HL-60 (cell line): ENCODE measurements at regions not wholly inside any gene's neighbourhood (a gene's known extent, or its start where the extent isn't known, plus 50 kb on each side); places are given as distances from the start of the nearest gene placed in this dataset.

Experiments
- DNase-seq, 2 experiments: peaks; one replicate each; pipeline ENCODE4 v3.0.0-alpha.2; 2010 to 2020; ENCODE audit warnings: low read depth in 1 of 2, low spot score in 1 of 2
- H3K27ac ChIP-seq: fragments of 250-450 bp; sonication (Bioruptor Pico); replicated peaks from 2 replicates; pipeline ENCODE4 v1.5.1; 2020; ENCODE audit warnings: mild to moderate bottlenecking, moderate library complexity
- H3K27me3 ChIP-seq: fragments of 250-450 bp; sonication (Bioruptor Pico); 2 replicates; pipeline ENCODE4 v1.5.1; 2021; ENCODE audit warnings: mild to moderate bottlenecking, moderate library complexity; ENCODE audit not compliant: insufficient read depth, poor library complexity, severe bottlenecking
- H3K4me3 ChIP-seq: replicated peaks from 2 replicates; pipeline ENCODE4 v1.5.1; 2011; ENCODE audit warnings: mild to moderate bottlenecking, control low read depth, low read length; ENCODE audit not compliant: insufficient read depth
- GABPA ChIP-seq: IDR thresholded peaks from 2 replicates; pipeline ENCODE4 v1.6.1; 2012; ENCODE audit warnings: low read depth
- POLR2AphosphoS5 ChIP-seq: IDR thresholded peaks from 2 replicates; pipeline ENCODE4 v1.6.1; 2012; ENCODE audit warnings: low read depth
- SPI1 ChIP-seq: IDR thresholded peaks from 2 replicates; pipeline ENCODE4 v1.6.1; 2012; ENCODE audit warnings: low read depth, mild to moderate bottlenecking, borderline replicate concordance
- TF ChIP-seq, protein P1 (sequence below): IDR thresholded peaks from one replicate; pipeline ENCODE4 v1.5.1; 2011; ENCODE audit warnings: low read length, control low read depth, inconsistent platforms; ENCODE audit not compliant: insufficient read depth
- TF ChIP-seq, protein P2 (sequence below): IDR thresholded peaks from 2 replicates; pipeline ENCODE4 v1.6.1; 2012; ENCODE audit warnings: low read depth; ENCODE audit not compliant: insufficient replicate concordance

DNA sequence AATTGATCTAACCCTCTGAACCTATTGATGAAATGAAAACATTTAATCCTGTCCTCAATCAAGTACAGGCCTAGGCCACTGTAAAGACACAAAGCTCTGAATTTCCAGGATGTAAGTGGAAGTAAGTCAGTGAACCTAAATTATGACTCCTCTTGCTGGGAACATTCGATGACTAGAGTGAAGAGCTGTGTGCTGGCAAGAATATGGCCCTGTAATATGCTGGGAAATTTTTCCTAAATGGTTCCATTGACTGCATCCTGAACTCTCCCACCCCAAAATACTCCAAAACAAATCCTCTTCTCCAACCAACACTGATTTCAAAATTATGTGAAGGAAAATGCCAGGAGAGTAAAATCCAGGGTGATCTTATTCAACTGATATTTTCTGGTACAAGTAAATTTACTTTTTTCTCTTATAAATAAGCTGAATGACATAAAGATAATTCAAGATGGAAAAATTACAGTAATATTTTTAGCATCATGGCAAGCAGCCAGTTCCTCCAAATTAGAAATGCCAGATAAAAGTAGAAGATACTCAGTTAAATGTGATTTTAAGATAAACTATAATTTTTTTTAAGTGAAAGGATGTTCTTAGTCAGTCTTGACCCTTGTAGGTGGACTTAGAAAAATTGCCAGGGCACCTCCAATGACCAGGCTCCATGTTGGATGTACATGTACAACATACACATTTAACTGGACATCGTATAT is 269.4 kb downstream of the PTGER3 start:
- no peak for DNase-seq
- no peak overlapping the region for H3K4me3 ChIP-seq
- no peak overlapping the region for H3K27ac ChIP-seq
- no peaks in the 10 kb centered on the region for H3K27me3 ChIP-seq
- TF ChIP-seq SPI1, result no peak
- TF ChIP-seq GABPA, result no peak
- TF ChIP-seq, protein P1, sequence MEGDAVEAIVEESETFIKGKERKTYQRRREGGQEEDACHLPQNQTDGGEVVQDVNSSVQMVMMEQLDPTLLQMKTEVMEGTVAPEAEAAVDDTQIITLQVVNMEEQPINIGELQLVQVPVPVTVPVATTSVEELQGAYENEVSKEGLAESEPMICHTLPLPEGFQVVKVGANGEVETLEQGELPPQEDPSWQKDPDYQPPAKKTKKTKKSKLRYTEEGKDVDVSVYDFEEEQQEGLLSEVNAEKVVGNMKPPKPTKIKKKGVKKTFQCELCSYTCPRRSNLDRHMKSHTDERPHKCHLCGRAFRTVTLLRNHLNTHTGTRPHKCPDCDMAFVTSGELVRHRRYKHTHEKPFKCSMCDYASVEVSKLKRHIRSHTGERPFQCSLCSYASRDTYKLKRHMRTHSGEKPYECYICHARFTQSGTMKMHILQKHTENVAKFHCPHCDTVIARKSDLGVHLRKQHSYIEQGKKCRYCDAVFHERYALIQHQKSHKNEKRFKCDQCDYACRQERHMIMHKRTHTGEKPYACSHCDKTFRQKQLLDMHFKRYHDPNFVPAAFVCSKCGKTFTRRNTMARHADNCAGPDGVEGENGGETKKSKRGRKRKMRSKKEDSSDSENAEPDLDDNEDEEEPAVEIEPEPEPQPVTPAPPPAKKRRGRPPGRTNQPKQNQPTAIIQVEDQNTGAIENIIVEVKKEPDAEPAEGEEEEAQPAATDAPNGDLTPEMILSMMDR, result no peak
- TF ChIP-seq POLR2AphosphoS5, result no peak
- TF ChIP-seq, protein P2, sequence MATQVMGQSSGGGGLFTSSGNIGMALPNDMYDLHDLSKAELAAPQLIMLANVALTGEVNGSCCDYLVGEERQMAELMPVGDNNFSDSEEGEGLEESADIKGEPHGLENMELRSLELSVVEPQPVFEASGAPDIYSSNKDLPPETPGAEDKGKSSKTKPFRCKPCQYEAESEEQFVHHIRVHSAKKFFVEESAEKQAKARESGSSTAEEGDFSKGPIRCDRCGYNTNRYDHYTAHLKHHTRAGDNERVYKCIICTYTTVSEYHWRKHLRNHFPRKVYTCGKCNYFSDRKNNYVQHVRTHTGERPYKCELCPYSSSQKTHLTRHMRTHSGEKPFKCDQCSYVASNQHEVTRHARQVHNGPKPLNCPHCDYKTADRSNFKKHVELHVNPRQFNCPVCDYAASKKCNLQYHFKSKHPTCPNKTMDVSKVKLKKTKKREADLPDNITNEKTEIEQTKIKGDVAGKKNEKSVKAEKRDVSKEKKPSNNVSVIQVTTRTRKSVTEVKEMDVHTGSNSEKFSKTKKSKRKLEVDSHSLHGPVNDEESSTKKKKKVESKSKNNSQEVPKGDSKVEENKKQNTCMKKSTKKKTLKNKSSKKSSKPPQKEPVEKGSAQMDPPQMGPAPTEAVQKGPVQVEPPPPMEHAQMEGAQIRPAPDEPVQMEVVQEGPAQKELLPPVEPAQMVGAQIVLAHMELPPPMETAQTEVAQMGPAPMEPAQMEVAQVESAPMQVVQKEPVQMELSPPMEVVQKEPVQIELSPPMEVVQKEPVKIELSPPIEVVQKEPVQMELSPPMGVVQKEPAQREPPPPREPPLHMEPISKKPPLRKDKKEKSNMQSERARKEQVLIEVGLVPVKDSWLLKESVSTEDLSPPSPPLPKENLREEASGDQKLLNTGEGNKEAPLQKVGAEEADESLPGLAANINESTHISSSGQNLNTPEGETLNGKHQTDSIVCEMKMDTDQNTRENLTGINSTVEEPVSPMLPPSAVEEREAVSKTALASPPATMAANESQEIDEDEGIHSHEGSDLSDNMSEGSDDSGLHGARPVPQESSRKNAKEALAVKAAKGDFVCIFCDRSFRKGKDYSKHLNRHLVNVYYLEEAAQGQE, result no peak

DNA sequence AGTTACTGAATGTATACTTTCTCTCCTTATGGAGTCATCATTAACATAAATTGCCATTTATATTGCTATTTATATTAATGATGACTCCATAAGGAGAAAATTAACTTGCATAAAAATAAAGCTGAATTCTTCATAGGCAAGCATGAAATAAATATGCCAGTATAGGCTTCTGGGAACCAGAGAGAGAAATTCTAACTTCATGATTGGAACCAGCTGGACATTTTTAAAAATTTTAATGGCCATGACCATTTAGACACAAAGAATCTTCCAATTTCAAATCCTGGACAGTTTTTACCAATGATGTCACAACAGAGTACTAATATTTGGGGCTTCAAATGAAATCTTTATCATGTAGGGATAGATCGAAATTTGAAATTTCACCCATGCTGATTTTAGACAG is 268.7 kb downstream of the PTGER3 start:
- no peak for TF ChIP-seq GABPA
- no peak for TF ChIP-seq SPI1
- TF ChIP-seq, protein P1, result no peak
- no peak for TF ChIP-seq POLR2AphosphoS5
- TF ChIP-seq, protein P2, result no peak
- H3K27me3 ChIP-seq, result no peaks in the 10 kb centered on the region
- no peak for DNase-seq
- no peak overlapping the region for H3K27ac ChIP-seq
- H3K4me3 ChIP-seq, result no peak overlapping the region

DNA sequence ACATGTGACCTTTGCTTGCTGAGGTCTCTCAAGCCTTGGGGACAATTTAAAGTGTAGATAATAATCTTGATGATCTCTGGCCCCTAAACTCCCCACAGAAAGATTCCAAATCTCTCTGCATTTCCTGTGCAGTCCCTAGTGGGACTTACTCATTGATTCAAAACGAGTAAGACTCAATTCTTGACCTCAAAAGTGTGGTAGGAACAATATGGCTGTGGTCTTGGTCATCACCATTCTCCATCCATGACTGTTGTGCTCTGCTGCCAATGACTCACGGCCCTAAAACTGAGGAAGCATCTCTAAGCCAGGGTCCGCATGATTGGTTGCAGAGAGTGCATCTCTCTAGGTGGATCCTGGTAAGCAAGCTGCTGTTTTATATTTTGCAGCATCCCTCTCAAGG is 268.0 kb downstream of the PTGER3 start:
- no peak for DNase-seq
- Histone ChIP-seq H3K4me3 (no peak overlapping the region), H3K27ac (no peak overlapping the region), H3K27me3 (no peaks in the 10 kb centered on the region)
- TF ChIP-seq GABPA (no peak), POLR2AphosphoS5 (no peak), SPI1 (no peak)
- TF ChIP-seq, protein P1, result no peak
- TF ChIP-seq, protein P2, result no peak
